ENCODE measurements at regions not wholly inside any gene's neighbourhood (a gene's known extent, or its start where the extent isn't known, plus 50 kb on each side); places are given as distances from the start of the nearest gene placed in this dataset.
"Not testable (repeated sequence)": the region's sequence is repeated elsewhere in the genome, so short reads cannot be mapped to it uniquely, and the experiment has no call there.

DNA sequence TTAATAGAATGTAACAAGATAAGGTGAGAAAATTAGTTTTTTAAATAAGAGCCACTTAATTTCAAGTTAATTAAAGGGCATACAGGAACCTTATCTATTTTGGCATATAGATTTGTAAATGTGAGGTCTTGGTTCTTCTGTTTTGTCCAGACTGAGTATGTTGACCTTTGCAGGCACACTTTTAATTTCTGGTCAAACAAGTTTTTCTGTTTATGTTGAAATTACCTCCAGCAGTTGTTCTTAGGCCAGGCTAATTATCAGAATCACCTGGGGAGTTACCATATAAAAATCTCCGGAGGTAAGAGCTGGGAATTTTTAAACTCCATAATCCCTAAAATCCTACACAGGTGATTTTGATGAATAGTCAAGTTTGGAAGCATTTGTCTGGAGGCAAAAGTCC, 227.4 kb upstream of the ANKRD50 start:
- DNase-seq: peak; percentile 40

DNA sequence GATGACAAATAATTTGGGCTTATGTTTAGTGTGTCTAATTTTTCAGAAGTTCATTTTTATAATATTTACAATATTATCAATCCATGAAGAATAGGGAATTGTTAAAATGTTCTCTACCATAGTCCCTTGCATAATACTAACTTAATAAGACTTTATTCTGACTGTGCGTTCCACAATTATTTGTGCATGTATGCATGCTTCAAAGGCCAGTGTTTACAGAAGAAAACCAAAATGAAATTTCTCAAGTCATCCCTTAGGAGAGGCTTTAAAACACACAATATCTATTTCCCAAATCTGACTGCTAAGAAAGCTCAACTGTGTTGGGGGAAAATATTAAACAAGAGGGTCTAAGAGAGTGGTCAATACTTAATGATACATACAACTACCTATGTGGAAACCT, 226.3 kb upstream of the ANKRD50 start:
- DNase-seq: no peak

DNA sequence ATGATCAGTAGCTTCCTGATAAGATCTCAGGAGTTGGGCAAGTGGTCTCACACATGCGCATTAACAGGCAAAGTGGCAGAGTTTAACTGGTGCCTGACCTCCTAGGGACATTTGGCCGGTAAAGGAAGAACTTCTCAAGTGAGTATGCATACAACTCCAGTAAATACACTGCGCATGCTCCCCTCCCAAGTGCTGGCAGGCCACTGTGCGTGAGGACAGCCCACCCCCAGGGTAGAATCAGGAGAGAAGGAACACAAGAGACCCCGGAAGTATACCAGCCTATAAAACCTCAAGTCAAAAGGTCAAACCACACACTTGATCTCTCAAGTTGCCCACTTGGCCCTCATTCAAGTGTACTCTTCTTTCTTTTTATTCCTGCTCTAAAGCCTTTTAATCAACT, 225.5 kb upstream of the ANKRD50 start:
- DNase-seq: no peak

DNA sequence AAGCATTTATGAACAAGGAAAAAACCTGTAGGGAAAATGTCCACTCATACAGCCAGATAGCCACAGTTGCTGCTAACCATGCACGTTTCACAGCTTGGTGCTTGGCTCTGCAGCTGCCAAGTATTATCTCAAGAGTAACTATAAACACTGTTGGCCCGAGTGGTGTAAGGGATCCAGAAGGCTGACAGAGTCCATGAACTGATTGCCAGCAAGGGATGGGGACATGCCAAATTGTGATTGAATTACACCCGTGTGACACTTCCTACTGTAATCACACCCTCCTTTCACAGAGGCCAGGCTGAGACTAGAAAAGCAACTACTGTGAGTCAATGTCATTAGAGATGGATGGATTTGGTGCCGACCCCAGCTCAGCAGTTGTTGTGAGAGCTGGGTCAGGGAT, 223.9 kb upstream of the ANKRD50 start:
- no peak for DNase-seq

DNA sequence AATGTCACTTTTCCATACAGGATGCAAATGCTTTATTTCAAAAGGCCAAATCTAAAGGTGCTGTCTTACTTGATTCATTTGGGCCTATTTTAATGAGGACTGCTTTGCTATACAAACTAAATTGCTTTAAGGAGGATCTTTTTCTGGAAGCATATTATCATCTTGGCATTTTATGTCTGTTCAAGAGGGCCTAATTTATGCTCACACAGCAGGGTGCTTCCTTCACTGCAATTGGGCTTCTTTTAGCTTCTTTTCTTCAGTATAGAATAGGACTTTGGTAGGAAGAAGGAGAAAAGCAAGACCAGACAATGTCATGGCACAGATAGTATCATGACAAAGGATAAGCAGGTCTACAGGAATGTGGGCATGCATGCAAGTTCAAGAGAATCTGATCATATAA, 222.4 kb upstream of the ANKRD50 start:
- no peak for DNase-seq

DNA sequence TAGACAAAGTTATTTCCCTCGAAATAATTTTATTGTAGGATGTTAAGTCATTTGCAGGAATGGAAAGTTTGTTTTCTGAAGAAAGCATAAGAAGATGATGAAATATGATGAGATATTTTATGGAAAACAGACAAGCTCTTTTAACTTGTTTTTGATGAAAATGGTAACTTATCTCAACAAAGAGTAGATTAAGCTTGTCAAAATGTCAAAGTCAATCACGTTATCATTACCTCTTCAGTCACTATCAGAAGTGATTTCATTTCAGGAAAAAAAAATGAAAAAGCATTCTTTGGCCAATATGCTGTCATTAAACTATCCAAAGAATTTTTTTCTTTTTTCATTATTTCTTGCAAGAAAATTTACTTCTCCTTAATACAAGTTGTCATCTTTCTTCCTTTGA, 221.0 kb upstream of the ANKRD50 start:
- DNase-seq: no peak

DNA sequence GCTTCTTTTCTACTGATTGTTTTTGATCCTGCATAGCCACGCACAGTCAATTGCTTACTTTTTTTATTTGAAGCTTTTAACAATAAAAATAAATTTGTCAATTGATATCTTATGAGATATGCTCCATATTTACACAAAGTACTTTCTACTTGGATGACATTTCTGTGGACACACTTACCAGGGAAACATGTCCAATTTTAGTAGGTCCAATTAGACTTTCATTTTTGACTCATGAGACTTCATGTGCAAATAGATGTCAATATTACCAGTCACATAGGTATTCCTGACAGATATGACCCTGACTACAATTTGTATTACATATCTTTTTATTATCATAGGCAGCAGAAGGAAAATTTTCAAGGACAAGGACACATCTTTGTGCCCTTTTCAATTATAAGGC, 219.9 kb upstream of the ANKRD50 start:
- DNase-seq: no peak

DNA sequence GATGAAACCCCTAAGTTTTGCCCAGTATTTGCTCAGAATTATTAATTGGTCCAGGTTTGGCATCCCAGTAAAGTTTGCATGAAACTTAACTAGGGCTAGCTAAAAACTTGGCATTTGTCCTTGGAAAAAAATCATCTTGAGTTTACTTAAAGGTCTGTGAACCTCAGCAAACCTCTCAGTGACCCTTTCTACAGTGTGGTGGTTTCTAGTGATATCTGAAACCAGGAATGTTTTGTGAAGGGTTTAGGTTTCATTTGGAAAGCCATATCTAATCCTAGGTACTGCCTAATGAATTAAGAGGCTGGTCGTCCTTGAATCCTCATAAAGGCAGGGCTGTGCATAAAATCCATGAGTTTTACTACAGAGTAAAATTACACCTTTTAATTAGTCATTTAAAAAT, 218.5 kb upstream of the ANKRD50 start:
- no peak for DNase-seq

DNA sequence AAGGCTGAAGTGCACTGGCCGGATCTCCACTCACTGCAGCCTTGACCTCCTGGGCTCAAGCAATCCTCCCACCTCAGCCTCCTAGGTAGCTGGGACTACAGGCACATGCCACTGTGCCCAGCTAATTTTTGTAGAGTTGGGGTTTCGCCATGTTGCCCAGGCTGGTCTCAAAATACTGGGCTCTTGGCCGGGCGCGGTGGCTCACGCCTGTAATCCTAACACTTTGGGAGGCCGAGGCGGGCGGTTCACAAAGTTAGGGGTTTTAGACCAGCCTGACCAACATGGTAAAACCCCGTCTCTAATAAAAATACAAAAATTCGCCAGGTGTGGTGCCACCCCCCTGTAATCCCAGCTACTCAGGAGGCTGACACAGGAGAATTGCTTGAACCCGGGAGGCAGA, 210.2 kb upstream of the ANKRD50 start:
- DNase-seq: not testable (repeated sequence)

DNA sequence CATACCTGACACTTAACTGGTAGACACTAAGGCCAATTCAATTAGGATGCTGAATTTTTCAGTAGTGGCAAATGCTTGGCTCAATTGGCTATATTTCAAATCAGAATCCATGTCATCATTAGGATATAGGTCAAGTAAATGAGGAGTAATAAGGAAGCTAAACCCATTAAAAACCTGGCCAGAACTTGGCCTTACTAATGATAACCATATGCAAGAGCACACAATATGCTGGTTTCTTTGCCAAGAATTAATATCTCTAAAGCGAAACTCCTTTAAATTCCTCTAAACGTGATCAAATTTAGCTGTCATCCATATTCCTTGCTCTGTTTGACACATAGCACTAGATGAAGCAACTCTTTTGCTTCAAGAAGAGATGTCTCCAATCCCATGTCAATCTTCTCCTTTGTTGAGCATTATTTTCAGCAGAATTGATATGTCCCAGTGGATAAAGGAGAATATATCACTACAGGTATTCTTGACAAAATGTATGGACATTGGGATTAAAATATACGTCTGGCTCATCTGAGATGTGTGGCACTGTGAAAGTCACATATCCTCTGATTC, 206.1 kb upstream of the ANKRD50 start:
- DNase-seq: no peak

DNA sequence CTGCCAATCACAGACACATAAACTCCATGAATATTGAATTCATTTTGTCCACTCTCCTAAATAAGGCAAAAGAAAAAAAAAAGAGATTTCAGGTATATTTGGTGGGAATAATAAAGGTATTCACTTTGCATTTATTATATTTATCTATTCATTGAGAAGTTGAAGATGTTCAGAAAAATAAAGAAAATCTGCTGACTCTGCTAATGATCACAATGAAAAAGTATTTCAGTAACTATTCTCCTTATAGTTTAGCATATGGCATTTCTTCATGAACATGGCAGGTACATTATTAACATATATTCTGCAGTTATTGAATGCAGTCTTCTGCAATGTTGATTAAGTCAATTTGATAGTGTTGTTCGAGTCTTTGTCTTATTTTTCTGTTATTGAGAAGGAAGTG, 202.5 kb upstream of the ANKRD50 start:
- no peak for DNase-seq

DNA sequence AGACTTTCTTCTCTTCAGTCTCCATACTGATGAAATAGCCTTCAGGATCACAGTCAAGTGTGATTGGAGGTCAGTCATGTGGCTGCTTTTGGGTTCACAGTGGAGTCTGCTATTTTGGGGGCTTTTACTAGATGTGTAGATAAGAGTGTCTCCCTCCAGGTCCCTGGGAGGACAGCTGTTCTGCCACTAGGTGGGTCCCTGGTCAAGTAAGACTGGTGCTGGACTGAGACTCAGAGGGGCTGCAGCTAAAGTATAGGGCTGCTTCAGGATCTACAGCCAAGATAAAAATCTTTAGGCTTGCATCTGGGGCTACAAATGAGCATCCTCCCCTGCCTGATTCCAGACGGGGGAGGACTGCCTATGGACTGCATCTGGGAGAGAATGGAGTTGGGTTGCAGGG, 200.7 kb upstream of the ANKRD50 start:
- DNase-seq: no peak

DNA sequence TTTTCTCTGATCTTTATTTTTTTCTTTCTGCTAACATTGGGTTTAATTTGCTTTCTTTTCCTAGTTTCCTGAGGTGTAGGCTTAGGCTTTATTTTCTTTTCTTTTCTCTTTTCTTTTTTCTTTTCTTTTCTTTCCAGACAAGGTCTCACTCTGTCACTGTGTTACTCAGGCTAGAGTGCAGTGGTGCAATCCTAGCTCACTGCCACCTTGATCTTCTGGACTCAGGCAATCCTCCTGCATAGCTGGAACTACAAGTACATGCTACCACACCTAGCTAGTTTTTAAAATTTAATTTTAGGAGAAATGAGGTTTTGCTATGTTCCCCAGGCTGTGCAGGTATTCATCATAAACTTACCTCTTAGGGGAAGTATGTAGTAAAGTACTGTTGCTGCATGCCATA, 197.8 kb upstream of the ANKRD50 start:
- DNase-seq: no peak

DNA sequence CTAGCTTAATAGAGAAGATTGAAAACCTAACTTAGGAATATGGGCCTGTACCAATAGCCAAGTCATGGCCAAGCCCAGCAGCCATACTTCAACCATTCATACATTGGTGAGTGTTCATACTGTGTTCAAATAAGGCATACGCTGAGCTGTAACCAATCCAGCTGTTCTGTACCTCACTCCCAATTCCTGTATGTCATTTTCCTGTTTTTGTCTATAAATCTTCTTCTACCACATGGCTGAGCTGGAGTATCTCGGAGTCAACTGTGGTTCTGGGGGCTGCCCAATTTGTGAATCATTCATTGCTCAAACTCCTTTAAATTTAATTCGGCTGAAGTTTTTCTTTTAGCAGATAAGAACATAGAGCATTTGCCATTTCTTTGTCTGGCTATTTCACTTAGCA, 195.3 kb upstream of the ANKRD50 start:
- DNase-seq: no peak

DNA sequence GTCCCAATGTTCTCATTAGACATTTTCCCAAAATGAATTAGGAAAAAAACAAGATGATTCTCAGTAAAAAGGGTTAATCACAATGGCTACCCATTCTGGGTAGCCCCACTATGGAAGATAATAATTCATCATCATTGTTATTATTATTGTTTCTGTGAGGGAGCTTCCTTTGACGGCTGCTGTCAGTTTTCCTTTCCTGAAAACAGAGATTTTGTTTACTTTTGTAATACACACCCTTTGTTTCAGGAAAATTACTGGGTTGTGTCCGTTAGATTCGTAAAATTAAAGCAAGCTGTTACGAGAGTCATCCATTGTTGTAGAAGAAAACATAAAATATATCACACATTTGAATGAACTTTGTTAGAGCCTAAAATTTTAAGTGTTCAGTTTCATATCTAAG, 192.9 kb upstream of the ANKRD50 start:
- no peak for DNase-seq

DNA sequence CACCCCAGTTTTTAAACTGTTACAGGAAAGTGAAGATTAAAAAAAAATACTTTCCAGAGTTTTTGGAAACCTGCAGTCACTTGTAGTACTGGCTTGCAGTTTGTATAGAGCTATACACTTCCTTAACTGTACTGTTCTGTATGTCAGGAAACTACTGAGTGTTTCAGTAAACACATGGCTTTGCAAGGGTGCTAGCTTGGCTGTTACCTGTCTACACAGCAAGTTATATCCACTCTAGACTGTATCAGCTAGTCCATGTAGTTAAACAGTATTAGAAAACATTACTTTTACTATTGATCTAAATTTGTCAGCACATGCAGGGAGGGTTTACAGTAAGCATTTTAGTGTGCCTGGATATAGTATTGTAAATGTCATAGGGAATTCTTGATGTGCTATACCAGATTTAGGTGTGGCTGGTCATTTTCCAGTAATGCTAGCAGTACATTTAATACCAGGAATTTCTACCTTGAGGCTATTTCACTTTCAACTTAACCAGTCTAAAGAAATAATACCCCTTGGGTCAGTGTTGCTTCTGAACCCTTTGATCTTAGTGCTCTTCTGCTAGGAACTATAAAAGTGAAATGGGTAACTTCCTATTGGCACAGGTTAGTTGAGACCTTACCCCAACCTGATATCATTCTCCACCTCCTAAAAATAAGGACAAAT, 192.3 kb upstream of the ANKRD50 start:
- DNase-seq: peak; percentile 7

DNA sequence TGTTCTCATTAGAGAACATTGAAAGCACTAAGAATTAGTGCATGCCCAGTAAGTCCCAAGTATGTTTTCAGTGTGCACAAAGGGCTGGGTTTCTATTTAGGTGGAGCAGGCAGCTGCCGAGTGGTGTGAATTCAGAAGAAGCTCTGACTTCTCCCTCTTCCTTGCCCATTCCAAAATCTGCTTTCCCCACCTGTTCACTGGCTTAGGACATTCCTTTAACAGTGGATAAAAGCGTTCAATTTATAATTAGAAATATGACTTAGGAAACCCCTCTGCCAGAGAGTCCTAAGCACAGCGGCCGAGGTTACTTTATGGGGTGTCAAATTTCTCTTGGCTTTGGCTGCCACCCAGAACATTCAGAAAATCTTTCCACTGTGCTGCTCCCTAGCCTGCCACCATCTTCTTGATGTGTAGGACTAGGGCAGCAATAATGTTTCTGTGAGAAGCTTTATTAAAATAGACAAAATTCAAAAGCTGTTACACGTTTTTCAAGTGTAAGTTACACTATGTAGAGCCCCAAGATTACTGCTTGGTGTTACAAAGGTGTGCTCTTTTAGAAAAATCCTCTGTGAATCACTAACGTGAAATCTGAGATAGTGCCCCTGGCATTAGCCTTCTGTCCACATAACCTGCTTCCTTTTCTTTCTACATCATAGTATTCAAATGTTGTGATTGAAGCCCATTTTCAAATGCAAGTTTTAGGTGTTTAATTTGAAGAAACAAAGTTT, 191.6 kb upstream of the ANKRD50 start:
- peak; percentile 58 for DNase-seq

DNA sequence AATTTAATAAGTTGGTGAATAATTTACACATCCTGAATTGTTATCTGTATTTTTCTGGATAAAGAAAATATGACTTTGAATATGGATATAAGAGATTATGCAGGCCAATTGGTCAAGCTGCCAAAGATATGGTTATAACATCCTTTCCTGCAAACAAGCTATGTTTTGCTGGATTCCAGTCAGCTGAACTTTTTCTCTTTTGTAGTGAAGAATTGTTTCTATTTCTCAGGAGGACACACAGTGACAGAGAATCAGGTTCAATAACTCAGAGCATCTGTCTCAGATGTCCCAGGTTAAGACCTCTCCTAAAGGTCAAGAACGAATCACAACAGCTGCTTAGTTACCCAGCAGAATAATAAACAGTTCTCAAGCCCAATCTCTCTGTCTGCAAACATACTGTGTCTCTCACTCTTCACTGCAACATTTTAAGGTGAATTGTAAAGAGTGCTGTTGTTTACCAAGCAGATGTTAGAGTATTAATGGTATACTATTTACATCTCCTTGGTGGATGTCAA, 189.5 kb upstream of the ANKRD50 start:
- no peak for DNase-seq

DNA sequence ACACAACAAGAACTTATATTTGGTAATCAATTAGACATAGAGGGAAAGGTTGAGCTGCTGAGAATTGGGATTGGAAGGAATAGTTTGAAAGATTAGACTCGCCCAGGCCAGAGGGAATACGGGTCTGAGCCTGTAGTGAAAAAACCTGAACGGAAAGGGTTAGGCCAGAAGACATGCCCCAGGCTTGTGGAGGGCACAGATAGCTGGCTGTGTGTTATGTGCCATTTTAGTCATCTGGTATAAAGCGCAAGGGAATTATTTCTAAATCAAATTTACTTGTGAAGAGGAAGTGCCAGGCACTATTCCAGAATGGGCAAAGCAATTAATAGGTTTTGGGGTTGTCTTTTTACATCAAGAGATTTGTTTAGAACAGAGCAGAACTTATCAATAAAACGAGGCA, 187.5 kb upstream of the ANKRD50 start:
- no peak for DNase-seq

DNA sequence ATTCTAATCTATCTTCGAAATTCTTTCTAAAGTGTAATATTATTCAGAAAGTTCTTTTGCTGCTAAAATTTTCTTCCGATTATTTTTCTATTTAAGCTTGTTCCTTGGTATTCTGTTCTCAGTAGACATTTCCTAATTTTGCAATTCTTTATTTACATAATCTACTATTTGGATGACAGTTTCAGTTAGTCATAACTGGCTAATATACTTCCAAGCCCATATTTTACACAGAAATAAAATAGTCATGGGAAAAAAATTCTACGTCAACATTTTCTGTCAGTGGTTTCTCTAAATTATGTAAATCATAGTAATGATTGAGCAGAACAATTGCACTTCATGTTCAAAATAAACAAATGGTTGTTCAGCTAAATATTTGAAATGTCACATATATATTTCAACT, 178.0 kb upstream of the ANKRD50 start:
- no peak for DNase-seq

DNA sequence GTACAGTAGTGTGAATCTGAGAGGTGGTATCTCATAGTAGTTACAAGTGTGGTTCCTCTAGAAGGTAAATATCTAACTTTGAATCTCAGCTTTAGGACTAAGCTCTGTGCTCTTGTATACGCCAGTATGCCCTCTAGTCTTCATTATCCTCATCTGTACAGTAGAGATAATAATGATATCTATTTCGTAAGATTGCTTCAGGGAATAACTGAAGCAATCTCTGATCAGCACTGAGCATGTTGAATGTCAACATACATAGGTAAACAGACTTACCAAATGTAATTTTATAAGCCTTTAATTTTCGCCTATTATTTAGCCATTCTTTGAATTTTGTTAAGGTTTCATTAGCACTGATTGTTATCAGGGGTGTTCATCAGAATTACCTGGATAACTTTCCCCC, 175.2 kb upstream of the ANKRD50 start:
- DNase-seq: no peak

DNA sequence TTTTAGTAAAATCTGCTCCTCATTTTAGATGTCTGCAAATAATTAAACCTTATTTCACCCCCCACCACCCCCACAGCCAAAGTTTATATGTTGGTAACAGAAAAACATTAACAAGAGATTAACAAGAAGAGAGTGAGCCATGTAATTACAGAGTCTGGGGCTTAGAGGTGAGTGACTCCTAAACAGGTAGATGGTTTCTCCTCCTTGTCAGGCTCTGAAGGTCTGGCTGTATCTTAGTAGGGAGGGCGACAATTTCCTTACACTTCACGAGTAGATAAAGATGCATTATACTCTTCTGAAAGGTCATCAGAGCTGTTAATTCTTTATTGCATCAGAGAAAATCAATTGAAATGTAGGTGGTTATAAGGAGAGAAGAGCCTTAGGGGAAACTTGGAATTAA, 171.8 kb upstream of the ANKRD50 start:
- no peak for DNase-seq

DNA sequence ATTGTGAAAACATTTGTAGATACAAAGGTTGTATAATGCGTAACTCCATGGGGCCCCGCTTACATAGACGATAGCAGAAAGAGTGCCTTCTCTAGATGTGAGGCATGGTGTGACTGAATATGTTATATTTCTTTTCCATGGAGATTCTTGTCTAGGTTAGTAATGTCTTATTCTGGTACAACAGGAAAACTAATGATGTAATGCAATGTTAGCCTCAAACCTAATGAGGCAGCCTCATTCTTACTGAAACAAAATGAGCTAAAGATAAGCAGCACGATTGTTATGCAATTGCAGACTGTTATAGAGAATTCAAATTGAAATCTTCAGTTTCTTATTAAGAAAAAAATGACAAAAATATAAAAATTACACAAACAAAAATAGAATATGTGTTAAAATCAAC, 171.1 kb upstream of the ANKRD50 start:
- DNase-seq: peak; percentile 26

DNA sequence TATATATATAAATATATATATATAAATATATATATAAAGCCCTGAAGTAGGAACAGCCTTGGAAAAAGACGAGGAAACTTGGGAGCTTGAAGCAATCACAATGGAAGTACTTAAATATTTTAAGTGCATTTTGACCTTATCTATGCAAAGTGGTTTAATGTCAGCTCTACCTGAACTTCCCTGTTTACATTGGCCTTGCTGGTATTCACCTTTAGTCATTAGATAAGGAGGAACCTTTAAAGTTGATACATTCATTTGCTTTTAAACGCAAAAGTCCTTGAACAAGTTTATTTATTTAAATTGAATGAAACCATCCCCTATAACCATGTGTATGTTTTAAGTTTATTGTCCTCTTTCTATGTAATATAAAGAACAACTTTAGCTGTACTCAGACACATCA, 166.7 kb upstream of the ANKRD50 start:
- no peak for DNase-seq

DNA sequence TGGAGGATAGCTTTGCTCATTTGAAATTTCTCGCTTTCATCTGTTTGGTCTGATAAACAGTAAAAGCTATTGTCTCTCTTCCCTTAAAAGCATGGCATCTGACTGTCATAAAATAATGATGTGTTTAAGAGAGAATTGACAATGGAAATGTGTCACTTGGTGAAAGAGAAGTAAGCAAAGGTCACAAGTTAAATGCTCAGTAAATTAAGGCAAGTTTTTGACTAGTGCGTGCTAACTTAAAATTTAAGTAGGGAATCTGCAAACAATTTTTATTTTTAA, 161.6 kb upstream of the ANKRD50 start:
- no peak for DNase-seq
